HEK293T (cell line): ENCODE measurements at regions not wholly inside any gene's neighbourhood (a gene's known extent, or its start where the extent isn't known, plus 50 kb on each side); places are given as distances from the start of the nearest gene placed in this dataset.

ENCODE experiments used
- ARNT ChIP-seq: fragments of 450-650 bp; IDR thresholded peaks from 2 replicates; pipeline ENCODE4 v1.6.1; 2017; ENCODE audit warnings: mild to moderate bottlenecking
- CTBP1 ChIP-seq: fragments of 450-650 bp; IDR thresholded peaks from 2 replicates; pipeline ENCODE4 v1.6.1; 2016; ENCODE audit warnings: borderline replicate concordance
- FOXA1 ChIP-seq: fragments of 450-650 bp; IDR thresholded peaks from 2 replicates; pipeline ENCODE4 v1.6.1; 2016; ENCODE audit warnings: mild to moderate bottlenecking
- FOXM1 ChIP-seq: fragments of 450-650 bp; IDR thresholded peaks from 2 replicates; pipeline ENCODE4 v1.6.1; 2017; ENCODE audit warnings: mild to moderate bottlenecking, borderline replicate concordance
- PKNOX1 ChIP-seq: fragments of 450-650 bp; IDR thresholded peaks from 2 replicates; pipeline ENCODE4 v1.6.1; 2016

DNA sequence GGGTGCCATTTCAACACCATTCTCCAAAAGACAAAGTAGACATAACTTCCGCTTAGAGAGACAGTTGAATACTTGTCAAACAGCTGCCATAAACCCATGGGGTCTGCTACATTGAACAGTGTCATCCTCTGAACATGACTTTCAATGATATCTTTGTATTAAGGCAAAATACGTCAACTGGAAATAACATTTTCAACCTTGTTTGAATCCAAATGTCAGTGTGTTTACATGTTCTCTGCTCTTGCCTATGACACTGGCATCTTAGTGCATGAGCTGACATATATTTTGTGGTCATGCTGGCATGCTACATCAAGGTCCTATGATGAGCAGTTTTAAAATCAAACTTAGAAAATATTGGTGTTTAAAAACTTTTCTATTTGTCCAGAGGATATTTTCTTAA is 1548.1 kb upstream of the LRRTM1 start:
- TF ChIP-seq FOXM1 (no peak), ARNT (no peak), PKNOX1 (no peak), FOXA1 (no peak), CTBP1 (no peak)
